ENCODE measurements at regions not wholly inside any gene's neighbourhood (a gene's known extent, or its start where the extent isn't known, plus 50 kb on each side); places are given as distances from the start of the nearest gene placed in this dataset.
"Not testable (repeated sequence)": the region's sequence is repeated elsewhere in the genome, so short reads cannot be mapped to it uniquely, and the experiment has no call there.

GRCh38 chr13:55627221-55627620 lies 1513.5 kb upstream of the PRR20A start:
- Histone ChIP-seq H3K36me3 (ENCODE audit: control insufficient read depth, low read depth, low read length) (no peaks in the 10 kb centered on the region), H3K9me3 (ENCODE audit: control insufficient read depth, low read depth, low read length) (no peaks in the 10 kb centered on the region), H3K27ac (ENCODE audit: low read length) (no peak overlapping the region), H3K4me1 (ENCODE audit: control insufficient read depth, low read depth, low read length) (no peaks in the 10 kb centered on the region), H3K4me3 (ENCODE audit: low read length) (no peak overlapping the region), H3K9ac (ENCODE audit: low read length) (no peak overlapping the region), H3K27me3 (ENCODE audit: control insufficient read depth, insufficient read depth, low read length) (no peaks in the 10 kb centered on the region)

GRCh38 chr13:55632402-55632801 lies 1508.3 kb upstream of the PRR20A start:
- Histone ChIP-seq H3K27ac (ENCODE audit: low read length) (no peak overlapping the region), H3K27me3 (ENCODE audit: control insufficient read depth, insufficient read depth, low read length) (no peaks in the 10 kb centered on the region), H3K9me3 (ENCODE audit: control insufficient read depth, low read depth, low read length) (no peaks in the 10 kb centered on the region), H3K9ac (ENCODE audit: low read length) (no peak overlapping the region), H3K36me3 (ENCODE audit: control insufficient read depth, low read depth, low read length) (no peaks in the 10 kb centered on the region), H3K4me3 (ENCODE audit: low read length) (no peak overlapping the region), H3K4me1 (ENCODE audit: control insufficient read depth, low read depth, low read length) (no peaks in the 10 kb centered on the region)

- no peak overlapping the region for H3K4me3 ChIP-seq (ENCODE audit: low read length)
- H3K9me3 ChIP-seq (ENCODE audit: control insufficient read depth, low read depth, low read length), result no peaks in the 10 kb centered on the region
- H3K4me1 ChIP-seq (ENCODE audit: control insufficient read depth, low read depth, low read length), result peaks cover 37% of the 10 kb centered on the region
- no peaks in the 10 kb centered on the region for H3K27me3 ChIP-seq (ENCODE audit: control insufficient read depth, insufficient read depth, low read length)
- peak overlapping the region; percentile 2 for H3K9ac ChIP-seq (ENCODE audit: low read length)
- no peak overlapping the region for H3K27ac ChIP-seq (ENCODE audit: low read length)
- peaks cover 11% of the 10 kb centered on the region for H3K36me3 ChIP-seq (ENCODE audit: control insufficient read depth, low read depth, low read length)
These were observed 1491.2 kb upstream of the PRR20A start for GRCh38 chr13:55649485-55649884.

- no peaks in the 10 kb centered on the region for H3K27me3 ChIP-seq (ENCODE audit: control insufficient read depth, insufficient read depth, low read length)
- no peaks in the 10 kb centered on the region for H3K9me3 ChIP-seq (ENCODE audit: control insufficient read depth, low read depth, low read length)
- peaks cover 11% of the 10 kb centered on the region for H3K36me3 ChIP-seq (ENCODE audit: control insufficient read depth, low read depth, low read length)
- H3K9ac ChIP-seq (ENCODE audit: low read length), result no peak overlapping the region
- H3K4me3 ChIP-seq (ENCODE audit: low read length), result no peak overlapping the region
- no peak overlapping the region for H3K27ac ChIP-seq (ENCODE audit: low read length)
- H3K4me1 ChIP-seq (ENCODE audit: control insufficient read depth, low read depth, low read length), result peaks cover 34% of the 10 kb centered on the region
These were observed 1488.1 kb upstream of the PRR20A start for GRCh38 chr13:55652657-55653056.

- Histone ChIP-seq H3K9me3 (ENCODE audit: control insufficient read depth, low read depth, low read length) (no peaks in the 10 kb centered on the region), H3K4me1 (ENCODE audit: control insufficient read depth, low read depth, low read length) (peaks cover 34% of the 10 kb centered on the region), H3K36me3 (ENCODE audit: control insufficient read depth, low read depth, low read length) (peaks cover 11% of the 10 kb centered on the region), H3K9ac (ENCODE audit: low read length) (no peak overlapping the region), H3K27me3 (ENCODE audit: control insufficient read depth, insufficient read depth, low read length) (no peaks in the 10 kb centered on the region), H3K27ac (ENCODE audit: low read length) (peak overlapping the region; percentile 5), H3K4me3 (ENCODE audit: low read length) (peak overlapping the region; percentile 42)
These were observed 1487.2 kb upstream of the PRR20A start for GRCh38 chr13:55653497-55653896.

GRCh38 chr13:55654243-55654642 lies 1486.5 kb upstream of the PRR20A start:
- Histone ChIP-seq H3K4me1 (ENCODE audit: control insufficient read depth, low read depth, low read length) (peaks cover 30% of the 10 kb centered on the region), H3K36me3 (ENCODE audit: control insufficient read depth, low read depth, low read length) (peaks cover 11% of the 10 kb centered on the region), H3K9ac (ENCODE audit: low read length) (peak overlapping the region; percentile 31), H3K4me3 (ENCODE audit: low read length) (peak overlapping the region; percentile 43), H3K27ac (ENCODE audit: low read length) (peak overlapping the region; percentile 11), H3K27me3 (ENCODE audit: control insufficient read depth, insufficient read depth, low read length) (no peaks in the 10 kb centered on the region), H3K9me3 (ENCODE audit: control insufficient read depth, low read depth, low read length) (no peaks in the 10 kb centered on the region)

GRCh38 chr13:55660264-55660663 lies 1480.5 kb upstream of the PRR20A start:
- H3K4me1 ChIP-seq (ENCODE audit: control insufficient read depth, low read depth, low read length), result peaks cover 34% of the 10 kb centered on the region
- H3K27ac ChIP-seq (ENCODE audit: low read length), result peak overlapping the region; percentile 71
- not testable (repeated sequence) for H3K9me3 ChIP-seq (ENCODE audit: control insufficient read depth, low read depth, low read length); H3K27me3 ChIP-seq (ENCODE audit: control insufficient read depth, insufficient read depth, low read length)
- H3K9ac ChIP-seq (ENCODE audit: low read length), result peak overlapping the region; percentile 70
- H3K36me3 ChIP-seq (ENCODE audit: control insufficient read depth, low read depth, low read length), result peaks cover 21% of the 10 kb centered on the region
- peak overlapping the region; percentile 67 for H3K4me3 ChIP-seq (ENCODE audit: low read length)

GRCh38 chr13:55660851-55661250 lies 1479.9 kb upstream of the PRR20A start:
- H3K36me3 ChIP-seq (ENCODE audit: control insufficient read depth, low read depth, low read length), result peaks cover 25% of the 10 kb centered on the region
- H3K27ac ChIP-seq (ENCODE audit: low read length), result peak overlapping the region; percentile 80
- peak overlapping the region; percentile 46 for H3K9ac ChIP-seq (ENCODE audit: low read length)
- no peaks in the 10 kb centered on the region for H3K9me3 ChIP-seq (ENCODE audit: control insufficient read depth, low read depth, low read length)
- H3K4me3 ChIP-seq (ENCODE audit: low read length), result peak overlapping the region; percentile 67
- no peaks in the 10 kb centered on the region for H3K27me3 ChIP-seq (ENCODE audit: control insufficient read depth, insufficient read depth, low read length)
- H3K4me1 ChIP-seq (ENCODE audit: control insufficient read depth, low read depth, low read length), result peaks cover 34% of the 10 kb centered on the region

- Histone ChIP-seq H3K9ac (ENCODE audit: low read length) (no peak overlapping the region), H3K36me3 (ENCODE audit: control insufficient read depth, low read depth, low read length) (peaks cover 25% of the 10 kb centered on the region), H3K4me1 (ENCODE audit: control insufficient read depth, low read depth, low read length) (peaks cover 37% of the 10 kb centered on the region), H3K4me3 (ENCODE audit: low read length) (peak overlapping the region; percentile 31), H3K27me3 (ENCODE audit: control insufficient read depth, insufficient read depth, low read length) (no peaks in the 10 kb centered on the region), H3K27ac (ENCODE audit: low read length) (no peak overlapping the region), H3K9me3 (ENCODE audit: control insufficient read depth, low read depth, low read length) (no peaks in the 10 kb centered on the region)
These were observed 1479.2 kb upstream of the PRR20A start for GRCh38 chr13:55661505-55661904.

- Histone ChIP-seq H3K9ac (ENCODE audit: low read length) (no peak overlapping the region), H3K36me3 (ENCODE audit: control insufficient read depth, low read depth, low read length) (peaks cover 25% of the 10 kb centered on the region), H3K9me3 (ENCODE audit: control insufficient read depth, low read depth, low read length) (no peaks in the 10 kb centered on the region), H3K27me3 (ENCODE audit: control insufficient read depth, insufficient read depth, low read length) (no peaks in the 10 kb centered on the region), H3K4me3 (ENCODE audit: low read length) (no peak overlapping the region), H3K4me1 (ENCODE audit: control insufficient read depth, low read depth, low read length) (peaks cover 37% of the 10 kb centered on the region), H3K27ac (ENCODE audit: low read length) (no peak overlapping the region)
These were observed 1476.5 kb upstream of the PRR20A start for GRCh38 chr13:55664178-55664577.

- peaks cover 9% of the 10 kb centered on the region for H3K4me1 ChIP-seq (ENCODE audit: control insufficient read depth, low read depth, low read length)
- H3K27ac ChIP-seq (ENCODE audit: low read length), result no peak overlapping the region
- no peaks in the 10 kb centered on the region for H3K9me3 ChIP-seq (ENCODE audit: control insufficient read depth, low read depth, low read length)
- peaks cover 19% of the 10 kb centered on the region for H3K36me3 ChIP-seq (ENCODE audit: control insufficient read depth, low read depth, low read length)
- H3K27me3 ChIP-seq (ENCODE audit: control insufficient read depth, insufficient read depth, low read length), result no peaks in the 10 kb centered on the region
- no peak overlapping the region for H3K4me3 ChIP-seq (ENCODE audit: low read length)
- no peak overlapping the region for H3K9ac ChIP-seq (ENCODE audit: low read length)
These were observed 1471.7 kb upstream of the PRR20A start for GRCh38 chr13:55669051-55669450.

- Histone ChIP-seq H3K4me1 (ENCODE audit: control insufficient read depth, low read depth, low read length) (peaks cover 14% of the 10 kb centered on the region), H3K27me3 (ENCODE audit: control insufficient read depth, insufficient read depth, low read length) (no peaks in the 10 kb centered on the region), H3K9me3 (ENCODE audit: control insufficient read depth, low read depth, low read length) (no peaks in the 10 kb centered on the region), H3K4me3 (ENCODE audit: low read length) (no peak overlapping the region), H3K27ac (ENCODE audit: low read length) (no peak overlapping the region), H3K9ac (ENCODE audit: low read length) (no peak overlapping the region), H3K36me3 (ENCODE audit: control insufficient read depth, low read depth, low read length) (peaks cover 5% of the 10 kb centered on the region)
These were observed 1466.8 kb upstream of the PRR20A start for GRCh38 chr13:55673910-55674309.
